Retina (tissue), 1 donor: ENCODE measurements at regions not wholly inside any gene's neighbourhood (a gene's known extent, or its start where the extent isn't known, plus 50 kb on each side); places are given as distances from the start of the nearest gene placed in this dataset.

Experiments used
- DNase-seq: peaks from one replicate; pipeline ENCODE4 v3.0.0-alpha.2; 2016

GRCh38 chr1:94611681-94612475, 70.3 kb upstream of the F3 start:
- DNase-seq: no peak

DNA sequence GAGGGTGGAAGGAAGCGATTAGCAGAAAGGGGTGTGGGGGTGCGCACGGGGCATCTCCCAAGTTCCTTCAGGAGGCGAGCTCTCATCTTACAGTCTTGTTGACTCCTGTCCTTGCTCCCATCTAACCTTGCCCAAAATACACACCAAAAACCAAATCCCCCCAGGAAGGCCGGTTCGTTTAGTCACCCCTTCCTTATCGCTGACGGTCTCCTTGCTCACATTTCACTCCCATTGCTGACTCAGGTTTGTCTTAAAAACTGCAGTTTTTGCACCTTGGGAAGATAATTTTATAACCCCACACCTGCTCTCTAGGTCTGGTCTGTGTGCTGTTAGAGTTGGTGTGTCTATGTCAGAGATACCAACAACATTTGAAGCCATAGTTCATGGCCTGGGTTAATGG, 68.1 kb upstream of the F3 start:
- no peak for DNase-seq

GRCh38 chr1:94608852-94609530, 67.4 kb upstream of the F3 start:
- DNase-seq: no peak

DNA sequence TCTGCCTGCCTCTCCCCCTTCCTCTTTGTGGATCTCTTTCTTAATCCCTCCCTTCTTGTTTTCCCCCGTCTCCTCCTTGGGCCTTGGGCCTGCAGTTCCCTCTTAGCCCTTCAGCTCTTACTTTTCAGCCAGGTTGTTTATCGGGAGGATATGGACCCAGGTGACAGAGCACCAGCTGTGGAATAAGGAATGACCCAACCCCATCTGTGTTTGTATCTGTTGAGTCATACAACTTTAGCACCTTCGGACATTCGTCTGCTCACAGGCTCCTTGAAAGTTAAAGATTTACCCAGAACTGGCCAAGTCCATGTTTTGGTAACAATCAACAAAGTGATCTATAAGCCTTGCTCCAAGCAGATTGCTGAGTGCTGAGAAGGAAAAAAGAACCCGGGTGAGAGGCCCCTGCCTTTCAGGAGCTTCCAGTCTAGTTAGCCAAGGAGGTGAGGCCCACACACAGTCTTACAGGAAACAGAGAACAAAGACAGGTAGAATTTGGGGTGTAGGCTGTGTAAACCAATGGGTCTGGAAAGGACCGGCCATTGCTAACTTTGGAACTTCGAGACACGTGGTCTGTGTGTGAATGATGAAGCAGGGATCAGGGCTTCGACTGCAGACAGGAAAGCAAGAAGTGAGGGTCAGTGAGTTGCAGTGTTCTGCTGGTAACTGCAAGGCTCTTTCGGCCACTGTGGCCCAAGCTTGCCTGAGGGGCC, 66.7 kb upstream of the F3 start:
- no peak for DNase-seq

DNA sequence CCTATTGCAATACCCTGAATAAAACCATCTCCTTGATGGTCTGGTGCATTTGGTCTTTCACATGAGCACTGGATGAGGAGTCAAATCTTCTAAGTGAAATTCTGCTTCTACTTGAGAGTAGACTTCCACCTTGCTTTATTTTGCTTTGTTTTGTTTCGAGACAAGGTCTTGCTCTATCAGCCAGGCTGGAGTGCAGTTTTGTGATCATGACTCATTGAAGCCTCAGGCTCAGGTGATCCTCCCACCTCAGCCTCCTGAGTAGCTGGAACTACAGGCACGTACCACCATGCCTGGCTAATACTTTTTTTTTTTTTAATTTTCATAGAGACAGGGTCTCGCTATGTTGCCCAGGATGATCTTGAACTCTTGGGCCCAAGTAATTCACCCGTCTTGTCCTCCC, 65.8 kb upstream of the F3 start:
- DNase-seq: no peak

DNA sequence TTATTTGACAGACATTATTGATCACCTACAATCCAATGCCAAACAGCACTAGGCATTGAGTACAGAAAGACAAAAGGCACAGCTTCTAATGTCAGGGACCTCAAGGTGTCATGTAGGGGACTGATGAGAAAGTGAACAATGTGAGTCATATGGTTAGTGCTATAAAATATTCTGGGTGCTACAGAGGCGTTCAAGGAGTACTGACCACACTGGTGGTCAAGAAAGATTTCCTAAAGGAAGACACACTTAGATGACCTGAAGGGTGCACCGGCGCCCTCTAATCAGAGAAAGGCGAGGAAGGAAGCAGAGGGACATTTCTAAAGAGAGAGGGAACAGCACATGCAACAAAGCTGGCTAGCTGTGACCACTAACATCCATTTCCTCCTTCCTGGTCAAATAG, 64.9 kb upstream of the F3 start:
- no peak for DNase-seq

GRCh38 chr1:94603663-94604062, 62.1 kb upstream of the F3 start:
- DNase-seq: no peak

GRCh38 chr1:94602802-94603625, 61.5 kb upstream of the F3 start:
- DNase-seq: no peak

DNA sequence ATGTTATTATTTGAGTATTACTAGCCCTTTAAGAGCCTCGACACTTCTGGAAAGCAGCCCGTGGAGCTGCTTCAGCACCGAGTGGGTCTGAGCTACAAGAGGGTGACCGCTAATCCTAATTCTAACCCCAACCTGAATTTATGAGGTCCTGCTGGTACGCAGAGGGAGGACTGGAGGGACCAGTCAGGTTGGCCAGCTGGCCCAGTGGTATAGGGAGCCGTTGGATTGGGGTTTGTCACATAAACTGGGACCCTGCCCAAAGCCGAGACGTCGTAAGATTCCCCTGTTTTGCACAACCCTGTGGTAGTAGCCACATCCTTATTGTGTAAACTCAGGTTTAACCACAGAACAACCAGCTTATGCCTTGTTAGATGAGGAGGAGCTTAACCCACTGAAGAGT, 60.8 kb upstream of the F3 start:
- no peak for DNase-seq

- no peak for DNase-seq
Measured at GRCh38 chr1:94600556-94600955, 59.0 kb upstream of the F3 start.

- no peak for DNase-seq
Measured at GRCh38 chr1:94599095-94599813, 57.7 kb upstream of the F3 start.

DNA sequence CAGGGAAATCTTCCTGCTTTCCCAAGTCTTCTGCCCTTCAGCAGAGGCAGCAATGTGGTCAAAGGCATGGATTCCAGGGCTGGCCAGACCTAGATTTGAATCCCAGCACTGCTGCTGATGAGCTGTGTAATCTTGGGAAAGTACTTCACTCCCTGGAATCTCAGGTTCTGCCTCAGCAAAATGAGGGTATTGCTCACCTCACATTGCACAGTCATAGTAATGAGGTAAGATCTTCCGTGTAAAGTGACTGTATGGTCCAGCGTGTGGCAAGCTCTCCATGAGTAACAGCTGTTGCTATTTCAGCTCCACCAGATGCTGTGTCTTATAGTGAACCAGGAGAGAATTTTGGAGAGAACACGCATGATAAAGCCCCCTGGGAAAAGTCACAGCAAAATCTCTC, 56.1 kb upstream of the F3 start:
- no peak for DNase-seq

- no peak for DNase-seq
Measured at GRCh38 chr1:94596260-94596659, 54.7 kb upstream of the F3 start.

GRCh38 chr1:94595658-94596057, 54.1 kb upstream of the F3 start:
- no peak for DNase-seq

GRCh38 chr1:94593611-94594010, 52.1 kb upstream of the F3 start:
- DNase-seq: no peak

GRCh38 chr1:94592571-94592920, 51.0 kb upstream of the F3 start:
- DNase-seq: no peak

- DNase-seq: peak; percentile 82
Measured at GRCh38 chr1:94591823-94592570, 50.4 kb upstream of the F3 start.
